GM12878 (cell line): ENCODE measurements at regions not wholly inside any gene's neighbourhood (a gene's known extent, or its start where the extent isn't known, plus 50 kb on each side); places are given as distances from the start of the nearest gene placed in this dataset.

ENCODE experiments used
- ATAC-seq: fragments of 200-7000 bp; cut with Tn5 transposase; 3 replicates; pipeline ENCODE4 v1.9.1; 2020; ENCODE audit warnings: mild to moderate bottlenecking, moderate library complexity
- BruUV-seq: library from RNA; stranded (reverse); fragments of 400-500 nt; replicated peaks from 2 replicates; lab custom pipeline; 2021; lab: Mats Ljungman, UMichigan
- CTCF ChIA-PET: fragments of 300-600 bp; sonication (Branson Sonifier 250); formaldehyde crosslinking; extraction: SDS; loops from one replicate; lab custom pipeline; 2021; ENCODE audit warnings: inconsistent platforms; lab: Yijun Ruan, JAX
- POLR2A ChIA-PET: fragments of 350-600 bp; formaldehyde crosslinking; extraction: SDS; loops from one replicate; lab custom pipeline; 2021; ENCODE audit warnings: inconsistent platforms; lab: Charles Lee
- RAD21 ChIA-PET: fragments of 300-600 bp; sonication (Branson Sonifier 250); formaldehyde crosslinking; loops from one replicate; lab custom pipeline; 2023; ENCODE audit warnings: antibody characterized with exemption; ENCODE audit not compliant: unreplicated experiment; lab: Charles Lee
- SMC1A ChIA-PET: fragments of 300-600 bp; sonication (Branson Sonifier 250); formaldehyde crosslinking; loops from one replicate; lab custom pipeline; 2023; ENCODE audit not compliant: unreplicated experiment, uncharacterized antibody; lab: Charles Lee
- DNase-seq: peaks from one replicate; pipeline ENCODE4 v3.0.0-alpha.2; 2011; ENCODE audit warnings: low read depth, low spot score
- FAIRE-seq: peaks from 3 replicates; lab custom pipeline; 2011; peaks lifted over from hg19 to GRCh38; lab: Jason Lieb, UNC
- H2AFZ ChIP-seq: 2 replicates; pipeline ENCODE4 v1.6.0; 2011; ENCODE audit warnings: low read depth, low read length, control low read depth; ENCODE audit not compliant: control insufficient read depth
- H3K27ac ChIP-seq: 2 replicates; pipeline ENCODE4 v1.5.1; 2011; ENCODE audit warnings: control low read depth; ENCODE audit not compliant: control insufficient read depth, insufficient read depth
- H3K27me3 ChIP-seq, 2 experiments: replicated peaks in 1 of 2; 2 replicates each; pipeline versions ENCODE4 v1.6.0 to v1.6.1; 2011; ENCODE audit warnings: low read length in 1 of 2; ENCODE audit not compliant: control insufficient read depth in 2 of 2, insufficient read depth in 2 of 2
- H3K36me3 ChIP-seq, 2 experiments: 2 replicates each; pipeline ENCODE4 v1.5.1; 2011; ENCODE audit warnings: low read length in 1 of 2; ENCODE audit not compliant: control insufficient read depth in 2 of 2, insufficient read depth in 2 of 2
- H3K4me1 ChIP-seq: 2 replicates; pipeline ENCODE4 v1.6.1; 2011; ENCODE audit warnings: mild to moderate bottlenecking, low read length, moderate library complexity, mixed read lengths; ENCODE audit not compliant: control insufficient read depth, insufficient read depth
- H3K4me2 ChIP-seq: 2 replicates; pipeline ENCODE4 v1.6.0; 2011; ENCODE audit warnings: control low read depth; ENCODE audit not compliant: control insufficient read depth, insufficient read depth
- H3K4me3 ChIP-seq: fragments of 200-600 bp; sonication (generic); 2 replicates; pipeline ENCODE4 v1.5.1; 2016
- H3K79me2 ChIP-seq: 2 replicates; pipeline ENCODE4 v1.6.0; 2011; ENCODE audit warnings: low read length; ENCODE audit not compliant: control insufficient read depth, insufficient read depth
- H3K9ac ChIP-seq: 2 replicates; pipeline ENCODE4 v1.8.0; 2011; ENCODE audit warnings: low read length, control low read depth, mixed read lengths; ENCODE audit not compliant: control insufficient read depth, insufficient read depth
- H3K9me3 ChIP-seq: replicated peaks from 3 replicates; pipeline ENCODE4 v1.5.1; 2011; ENCODE audit warnings: mild to moderate bottlenecking, low read length; ENCODE audit not compliant: control insufficient read depth, insufficient read depth
- H4K20me1 ChIP-seq: 2 replicates; pipeline ENCODE4 v1.6.0; 2011; ENCODE audit not compliant: control insufficient read depth, insufficient read depth
- BACH1 ChIP-seq: fragments of 450-650 bp; IDR thresholded peaks from 2 replicates; pipeline ENCODE4 v1.6.1; 2017; ENCODE audit warnings: mild to moderate bottlenecking, borderline replicate concordance
- BCL11A ChIP-seq: IDR thresholded peaks from 2 replicates; pipeline ENCODE4 v1.6.1; 2011; ENCODE audit warnings: low read depth, low read length
- BCLAF1 ChIP-seq: fragments of 450-650 bp; IDR thresholded peaks from 2 replicates; pipeline ENCODE4 v1.6.1; 2017; ENCODE audit warnings: antibody characterized with exemption, mild to moderate bottlenecking, moderate library complexity
- BHLHE40 ChIP-seq, 2 experiments: fragments of 450-650 bp in 1 of 2; IDR thresholded peaks; 2 replicates each; pipeline ENCODE4 v1.6.1; 2011 to 2017; ENCODE audit warnings: low read depth in 2 of 2, borderline replicate concordance in 1 of 2, improper control_type of control experiment in 1 of 2, low read length in 1 of 2, mild to moderate bottlenecking in 1 of 2
- CREM ChIP-seq: IDR thresholded peaks from 2 replicates; pipeline ENCODE4 v1.6.1; 2014; ENCODE audit warnings: antibody characterized with exemption, low read depth
- DPF2 ChIP-seq: fragments of 450-650 bp; IDR thresholded peaks from 2 replicates; pipeline ENCODE4 v1.6.1; 2017; ENCODE audit warnings: mild to moderate bottlenecking
- EED ChIP-seq: sonication (generic); IDR thresholded peaks from 2 replicates; pipeline ENCODE4 v1.6.1; 2016; ENCODE audit warnings: antibody characterized with exemption, low read depth
- IRF4 ChIP-seq: IDR thresholded peaks from 2 replicates; pipeline ENCODE4 v1.6.1; 2011; ENCODE audit warnings: low read depth, low read length
- MXI1 ChIP-seq: fragments of 150-350 bp; IDR thresholded peaks from 2 replicates; pipeline ENCODE4 v1.6.1; 2011; ENCODE audit warnings: low read depth, mild to moderate bottlenecking, inconsistent platforms, low read length, improper control_type of control experiment
- NKRF ChIP-seq: fragments of 450-650 bp; conservative IDR thresholded peaks from 2 replicates; pipeline ENCODE4 v1.6.1; 2017; ENCODE audit warnings: mild to moderate bottlenecking, moderate library complexity
- NR2C2 ChIP-seq: IDR thresholded peaks from 2 replicates; pipeline ENCODE4 v1.6.1; 2011; ENCODE audit warnings: borderline replicate concordance, low read depth; ENCODE audit not compliant: control insufficient read depth, insufficient read length
- PAX5 ChIP-seq: IDR thresholded peaks from 2 replicates; pipeline ENCODE4 v1.6.1; 2011; ENCODE audit warnings: low read depth, low read length, borderline replicate concordance
- POLR2AphosphoS2 ChIP-seq: IDR thresholded peaks from 2 replicates; pipeline ENCODE4 v1.6.1; 2011; ENCODE audit warnings: low read depth, mild to moderate bottlenecking, low read length, improper control_type of control experiment, moderate library complexity
- RFX5 ChIP-seq: IDR thresholded peaks from 2 replicates; pipeline ENCODE4 v1.6.1; 2011; ENCODE audit warnings: low read depth, low read length, improper control_type of control experiment
- SUPT20H ChIP-seq: IDR thresholded peaks from 2 replicates; pipeline ENCODE4 v1.6.1; 2011; ENCODE audit warnings: low read depth, mild to moderate bottlenecking, low read length, moderate library complexity, borderline replicate concordance; ENCODE audit not compliant: control insufficient read depth
- ZBED1 ChIP-seq: IDR thresholded peaks from 2 replicates; pipeline ENCODE4 v1.6.1; 2016; ENCODE audit warnings: borderline replicate concordance
- ZNF24 ChIP-seq: fragments of 450-650 bp; IDR thresholded peaks from 2 replicates; pipeline ENCODE4 v1.6.1; 2017; ENCODE audit warnings: antibody characterized with exemption, mild to moderate bottlenecking
- ZNF622 ChIP-seq: fragments of 450-650 bp; IDR thresholded peaks from 2 replicates; pipeline ENCODE4 v1.6.1; 2017; ENCODE audit warnings: mild to moderate bottlenecking, inconsistent platforms
- WGBS: methylation state at CpG from one replicate; pipeline ENCODE4 v1.1.6; 2016; ENCODE audit warnings: low lambda C conversion rate; ENCODE audit not compliant: insufficient replicate concordance, insufficient coverage; ENCODE audit errors: missing lambda C conversion rate; 5-methylcytosine and 5-hydroxymethylcytosine counted together
- in situ Hi-C: fragments of 300-500 bp; cut with MboI; formaldehyde crosslinking; loops from 9 replicates; pipeline ENCODE4 v1.14.3; 2018; ENCODE audit warnings: mixed read lengths
- intact Hi-C: fragments of 100-400 bp; cut with micrococcal nuclease; formaldehyde crosslinking; loops from one replicate; pipeline ENCODE4 v1.14.2; 2022; ENCODE audit not compliant: unreplicated experiment
- TF ChIP-seq, protein P1 (sequence below): fragments of 450-650 bp; IDR thresholded peaks from 2 replicates; pipeline ENCODE4 v1.6.1; 2014; ENCODE audit warnings: mild to moderate bottlenecking

DNA sequence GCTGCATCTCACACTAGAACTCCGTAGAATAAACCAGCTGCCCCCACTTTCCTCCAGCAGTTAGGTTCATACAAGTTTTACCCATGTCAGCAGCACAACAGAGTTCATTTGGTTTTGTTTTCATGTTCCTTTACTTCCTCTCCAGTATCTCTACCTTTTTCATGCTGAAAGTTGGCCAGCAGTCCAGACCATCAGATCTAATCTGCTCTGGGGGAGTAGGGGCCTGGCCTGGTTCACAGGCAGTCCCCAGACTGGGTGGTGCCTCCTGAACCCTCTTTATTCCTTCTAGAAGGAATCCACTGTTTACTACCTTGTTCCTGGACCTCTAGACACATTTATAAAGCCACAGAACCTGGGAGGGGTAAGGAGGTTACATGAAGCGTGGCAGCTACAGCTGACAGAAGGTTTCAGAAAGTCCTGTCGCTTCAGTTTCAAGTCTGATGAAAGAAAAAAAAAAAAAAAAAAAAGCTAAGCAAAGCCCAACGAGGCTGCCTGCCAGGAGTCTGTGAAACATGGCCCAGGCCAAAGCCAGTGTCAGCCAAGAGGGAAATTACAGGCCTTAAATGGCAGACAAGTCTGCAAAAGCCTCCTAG, 184.6 kb upstream of the JUN start:
- FAIRE-seq: peak; percentile 98
- no TSS peak for BruUV-seq
- no peaks in the 10 kb centered on the region for H3K27me3 ChIP-seq
- ChIA-PET SMC1A (interaction anchor here (1.0 to 5.2 kb wide), 28 partner anchors 10 to 730 kb away, joined by 3 to 38 read pairs (median 5); partner anchors contain the start of gene JUN), CTCF (interaction anchor here (1.0 to 2.3 kb wide), 5 partner anchors 29 to 110 kb away, joined by 3 to 10 read pairs (median 4); no protein-coding TSS in a partner anchor), RAD21 (interaction anchor here (0.6 to 4.2 kb wide), 31 partner anchors 11 to 997 kb away, joined by 3 to 34 read pairs (median 4); no protein-coding TSS in a partner anchor), POLR2A (interaction anchor here (0.6 to 3.6 kb wide), 8 partner anchors 22 to 162 kb away, joined by 3 to 22 read pairs (median 6); no protein-coding TSS in a partner anchor)
- peak; percentile 92 for DNase-seq
- peak overlapping the region; percentile 58 for H3K4me3 ChIP-seq
- H3K27ac ChIP-seq: peak overlapping the region; percentile 94
- WGBS: 1% methylated on average over 4 of the region's 4 CpGs
- no peaks in the 10 kb centered on the region for H3K36me3 ChIP-seq
- peak overlapping the region; percentile 77 for H3K4me2 ChIP-seq
- peak; percentile 92 for ATAC-seq
- in situ Hi-C loops: no loop called here
- intact Hi-C loops: loop anchor here (2.0 to 5.0 kb wide), 3 partner anchors 38 to 186 kb away; partner anchors contain the start of gene JUN
- no peaks in the 10 kb centered on the region for H4K20me1 ChIP-seq
- peak overlapping the region; percentile 71 for H3K9ac ChIP-seq
- no peaks in the 10 kb centered on the region for H3K9me3 ChIP-seq
- peaks cover 27% of the 10 kb centered on the region for H3K4me1 ChIP-seq
- H3K79me2 ChIP-seq: no peaks in the 10 kb centered on the region
- H2AFZ ChIP-seq: peak overlapping the region; percentile 81
- TF ChIP-seq ZBED1 (0 out of 2 replicates have a peak, but pooled peaks have one; percentile 14), RFX5 (peak; percentile 27; the same call in 1 of the 2 replicates), BHLHE40 (IDR thresholded peaks at IDR 0.05; ENCODE audit: borderline replicate concordance in 1 of 2, low read depth in 2 of 2, low read length in 1 of 2) (0 out of 4 replicates have a peak, but pooled peaks of 1 of the 2 experiments have one; percentile 22), BACH1 (no peak), MXI1 (no peak; the same call in 1 of the 2 replicates), SUPT20H (no peak), EED (peak; percentile 84), DPF2 (peak; percentile 59), BCLAF1 (no peak), ZNF622 (no peak), NKRF (peak; percentile 35; the same call in 1 of the 2 replicates), PAX5 (peak; percentile 85; the same call in 1 of the 2 replicates), BCL11A (no peak), POLR2AphosphoS2 (no peak), IRF4 (no peak), ZNF24 (no peak), CREM (peak; percentile 51), NR2C2 (no peak)
- TF ChIP-seq, protein P1, sequence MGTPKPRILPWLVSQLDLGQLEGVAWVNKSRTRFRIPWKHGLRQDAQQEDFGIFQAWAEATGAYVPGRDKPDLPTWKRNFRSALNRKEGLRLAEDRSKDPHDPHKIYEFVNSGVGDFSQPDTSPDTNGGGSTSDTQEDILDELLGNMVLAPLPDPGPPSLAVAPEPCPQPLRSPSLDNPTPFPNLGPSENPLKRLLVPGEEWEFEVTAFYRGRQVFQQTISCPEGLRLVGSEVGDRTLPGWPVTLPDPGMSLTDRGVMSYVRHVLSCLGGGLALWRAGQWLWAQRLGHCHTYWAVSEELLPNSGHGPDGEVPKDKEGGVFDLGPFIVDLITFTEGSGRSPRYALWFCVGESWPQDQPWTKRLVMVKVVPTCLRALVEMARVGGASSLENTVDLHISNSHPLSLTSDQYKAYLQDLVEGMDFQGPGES: no peak
